Spleen (tissue), 11 donors: ENCODE measurements at regions not wholly inside any gene's neighbourhood (a gene's known extent, or its start where the extent isn't known, plus 50 kb on each side); places are given as distances from the start of the nearest gene placed in this dataset.

Source experiments
- DNase-seq: peaks from one replicate; pipeline ENCODE4 v3.0.0-alpha.2; 2020
- H3K27ac ChIP-seq, 8 donors: fragments of 200-600 bp; sonication (generic) in 7 of 8; 1 replicate in 4 of 8; 2 replicates in 4 of 8; pipeline versions ENCODE4 v1.5.0 to v1.8.0; 2016 to 2021; ENCODE audit warnings: inconsistent platforms in 4 of 8, mild to moderate bottlenecking in 4 of 8, moderate library complexity in 1 of 8
- H3K27me3 ChIP-seq, 7 donors: fragments of 200-600 bp; sonication (generic) in 6 of 7; replicated peaks in 1 of 7; 1 replicate in 4 of 7; 2 replicates in 3 of 7; pipeline versions ENCODE4 v1.5.0 to v1.8.0; 2016 to 2021; ENCODE audit warnings: inconsistent platforms in 3 of 7, mild to moderate bottlenecking in 1 of 7
- H3K36me3 ChIP-seq, 6 donors: fragments of 200-600 bp; sonication (generic) in 5 of 6; 1 replicate in 4 of 6; 2 replicates in 2 of 6; pipeline versions ENCODE4 v1.5.0 to v1.8.0; 2016 to 2021; ENCODE audit warnings: inconsistent platforms in 2 of 6
- H3K4me1 ChIP-seq, 6 donors: fragments of 200-600 bp; sonication (generic) in 5 of 6; 1 replicate in 3 of 6; 2 replicates in 3 of 6; pipeline versions ENCODE4 v1.5.0 to v1.8.0; 2016 to 2021; ENCODE audit warnings: inconsistent platforms in 3 of 6
- H3K4me3 ChIP-seq, 8 donors: fragments of 200-600 bp; sonication (generic) in 7 of 8; 1 replicate in 4 of 8; 2 replicates in 4 of 8; pipeline versions ENCODE4 v1.5.0 to v1.8.0; 2016 to 2021; ENCODE audit warnings: inconsistent platforms in 4 of 8, mild to moderate bottlenecking in 4 of 8, moderate library complexity in 2 of 8
- H3K9me3 ChIP-seq, 8 donors: fragments of 200-600 bp; sonication (generic) in 7 of 8; 1 replicate in 4 of 8; 2 replicates in 4 of 8; pipeline versions ENCODE4 v1.5.0 to v1.8.0; 2016 to 2021; ENCODE audit warnings: inconsistent platforms in 4 of 8
- POLR2A ChIP-seq, 3 donors: fragments of 450-650 bp; IDR thresholded peaks; one replicate each; pipeline ENCODE4 v1.5.1; 2017; ENCODE audit warnings: antibody characterized with exemption in 3 of 3, mild to moderate bottlenecking in 1 of 3
- POLR2AphosphoS5 ChIP-seq, 3 donors: sonication (generic); formaldehyde crosslinking; IDR thresholded peaks; one replicate each; pipeline ENCODE4 v1.5.1; 2017; ENCODE audit warnings: antibody characterized with exemption in 3 of 3
- WGBS, 5 donors: extraction: QIAGEN DNeasy Blood & Tissue Kit in 3 of 5; methylation state at CpG; one replicate each; pipeline versions ENCODE4 v1.1.5 to v1.1.7; 2013 to 2018; 5-methylcytosine and 5-hydroxymethylcytosine counted together
- intact Hi-C: fragments of 100-400 bp; cut with DNase I; formaldehyde crosslinking; loops from one replicate; pipeline ENCODE4 v1.15.0; 2023; ENCODE audit warnings: low total_unique reads
- TF ChIP-seq, protein P1 (sequence below), 11 experiments: fragments of 200-600 bp in 7 of 11; fragments of 450-650 bp in 4 of 11; sonication (generic) in 4 of 11; IDR thresholded peaks in 8 of 11; conservative IDR thresholded peaks in 3 of 11; 1 replicate in 7 of 11; 2 replicates in 4 of 11; pipeline versions ENCODE4 v1.4.0 to v1.8.0; 2016 to 2021; ENCODE audit warnings: antibody characterized with exemption in 11 of 11, inconsistent platforms in 4 of 11, mild to moderate bottlenecking in 1 of 11
- donor health status: healthy with polysubstance abuse.
- donor health status: DM: no; HTN: no; CAD: no; lungs with moderate emphysema.
- donor health status: DM: no; HTN: no; CAD: no.
- donor health status: Bipolar disorder and iron deficiency.
- donor health status: healthy.
- donor health status: DM: no; HTN: no; CAD: no.
- donor health status: DM: yes; HTN: yes; CAD: no.

DNA sequence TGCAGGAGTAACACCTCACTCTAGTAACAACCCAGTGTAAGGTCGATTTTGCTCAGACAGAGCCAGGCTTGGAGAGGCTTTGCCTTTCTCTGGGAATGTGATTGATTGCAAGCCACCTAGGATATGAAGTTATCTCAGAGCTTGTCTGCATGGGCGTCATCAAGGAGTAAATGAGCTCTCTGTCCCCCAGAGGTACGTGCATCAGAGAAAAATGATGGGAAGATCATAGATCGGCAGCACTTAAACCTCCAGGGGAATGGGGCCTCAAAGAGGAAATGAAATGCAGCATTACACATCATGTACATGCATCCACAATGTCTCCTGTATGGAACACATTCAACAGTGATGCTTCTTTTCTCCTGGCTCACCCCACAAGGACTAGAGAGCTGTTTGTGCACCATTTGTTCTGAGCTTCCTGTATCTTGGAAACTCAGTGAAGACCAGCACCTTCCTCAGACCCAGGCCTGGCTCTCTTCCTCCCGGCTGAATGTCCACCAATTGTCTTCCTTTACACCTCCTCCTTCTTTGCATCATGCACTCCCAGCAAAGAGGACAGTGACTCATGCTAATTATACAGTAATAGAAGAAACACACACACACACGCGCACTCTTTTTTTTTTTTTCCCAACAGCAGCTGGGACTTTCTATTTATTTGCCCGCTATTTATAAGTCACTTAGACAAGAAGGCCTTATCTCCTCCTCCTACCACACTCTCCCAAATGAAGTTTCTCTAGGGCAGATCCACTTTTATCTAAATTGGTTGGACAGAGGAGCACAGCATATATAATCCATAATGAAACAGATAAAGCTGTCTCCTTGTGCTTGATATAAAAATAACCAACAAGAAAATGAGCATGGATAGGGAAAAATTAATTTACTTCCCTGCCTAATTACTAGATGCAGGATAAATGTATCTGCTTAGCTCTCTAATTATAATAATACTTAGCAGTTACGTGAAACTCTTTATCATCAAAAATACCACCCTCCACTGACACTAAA is 990.7 kb downstream of the CCSER2 start:
- Histone ChIP-seq H3K4me1 (no peaks in the 10 kb centered on the region), H3K9me3 (no peaks in the 10 kb centered on the region), H3K27me3 (no peaks in the 10 kb centered on the region), H3K36me3 (no peaks in the 10 kb centered on the region), H3K4me3 (no peak overlapping the region), H3K27ac (no peak overlapping the region)
- TF ChIP-seq POLR2AphosphoS5 (IDR thresholded peaks at IDR 0.05) = no peak
- TF ChIP-seq POLR2A (IDR thresholded peaks at IDR 0.05) = no peak
- TF ChIP-seq, protein P1, sequence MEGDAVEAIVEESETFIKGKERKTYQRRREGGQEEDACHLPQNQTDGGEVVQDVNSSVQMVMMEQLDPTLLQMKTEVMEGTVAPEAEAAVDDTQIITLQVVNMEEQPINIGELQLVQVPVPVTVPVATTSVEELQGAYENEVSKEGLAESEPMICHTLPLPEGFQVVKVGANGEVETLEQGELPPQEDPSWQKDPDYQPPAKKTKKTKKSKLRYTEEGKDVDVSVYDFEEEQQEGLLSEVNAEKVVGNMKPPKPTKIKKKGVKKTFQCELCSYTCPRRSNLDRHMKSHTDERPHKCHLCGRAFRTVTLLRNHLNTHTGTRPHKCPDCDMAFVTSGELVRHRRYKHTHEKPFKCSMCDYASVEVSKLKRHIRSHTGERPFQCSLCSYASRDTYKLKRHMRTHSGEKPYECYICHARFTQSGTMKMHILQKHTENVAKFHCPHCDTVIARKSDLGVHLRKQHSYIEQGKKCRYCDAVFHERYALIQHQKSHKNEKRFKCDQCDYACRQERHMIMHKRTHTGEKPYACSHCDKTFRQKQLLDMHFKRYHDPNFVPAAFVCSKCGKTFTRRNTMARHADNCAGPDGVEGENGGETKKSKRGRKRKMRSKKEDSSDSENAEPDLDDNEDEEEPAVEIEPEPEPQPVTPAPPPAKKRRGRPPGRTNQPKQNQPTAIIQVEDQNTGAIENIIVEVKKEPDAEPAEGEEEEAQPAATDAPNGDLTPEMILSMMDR (IDR thresholded peaks at IDR 0.05 in 8 of 11, conservative IDR thresholded peaks at IDR 0.05 in 3 of 11) = no peak
- intact Hi-C loops = no loop called here
- 54 to 74% (median 64%) methylated on average over 9 of the region's 9 CpGs for WGBS, 5 donors
- no peak for DNase-seq

- intact Hi-C loops = no loop called here
- 72 to 96% (median 90%) methylated on average over 2 to 3 of the region's 3 CpGs for WGBS, 5 donors
Observed at GRCh38 chr10:85319826-85320225, 991.4 kb downstream of the CCSER2 start.

DNA sequence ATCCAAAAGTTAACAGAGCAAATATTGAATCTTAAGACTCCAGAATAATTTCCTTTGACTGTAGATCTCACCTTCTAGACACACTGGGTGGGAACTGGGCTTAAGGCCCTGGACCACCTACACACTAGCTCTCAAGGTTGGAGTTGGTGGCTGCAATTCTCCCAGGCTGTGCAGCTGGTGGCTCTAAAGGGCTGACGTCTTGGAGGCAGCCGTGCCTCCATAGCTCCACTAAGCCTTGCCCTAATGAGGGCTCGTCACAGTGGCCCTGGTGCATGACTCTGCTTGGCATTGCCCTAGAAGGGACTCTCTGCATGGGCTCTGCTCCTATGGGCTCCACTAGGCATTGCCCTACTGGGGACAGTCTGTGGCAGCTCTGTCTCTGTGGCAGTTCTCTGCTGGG is 1005.2 kb downstream of the CCSER2 start:
- H3K4me1 ChIP-seq = no peaks in the 10 kb centered on the region
- DNase-seq = no peak
- no peaks in the 10 kb centered on the region for H3K36me3 ChIP-seq
- no peak overlapping the region for H3K27ac ChIP-seq
- 83 to 90% (median 89%) methylated on average over 2 to 3 of the region's 3 CpGs for WGBS, 5 donors
- peaks cover 0 to 7% (median 0%) of the 10 kb centered on the region in 8 donors for H3K9me3 ChIP-seq
- H3K4me3 ChIP-seq = no peak overlapping the region
- no peak for TF ChIP-seq POLR2AphosphoS5 (IDR thresholded peaks at IDR 0.05)
- no peak for TF ChIP-seq POLR2A (IDR thresholded peaks at IDR 0.05)
- TF ChIP-seq, protein P1 (IDR thresholded peaks at IDR 0.05 in 8 of 11, conservative IDR thresholded peaks at IDR 0.05 in 3 of 11) = no peak
- intact Hi-C loops = no loop called here
- peaks cover 0 to 4% (median 0%) of the 10 kb centered on the region in 7 donors for H3K27me3 ChIP-seq

More at GRCh38 chr10:85319826-85320225, 991.4 kb downstream of the CCSER2 start:
- no peaks in the 10 kb centered on the region for H3K27me3 ChIP-seq
- no peak for DNase-seq
- no peak overlapping the region for H3K4me3 ChIP-seq
- no peaks in the 10 kb centered on the region for H3K4me1 ChIP-seq
- no peak overlapping the region for H3K27ac ChIP-seq
- TF ChIP-seq POLR2AphosphoS5 (IDR thresholded peaks at IDR 0.05) (no peak), POLR2A (IDR thresholded peaks at IDR 0.05) (no peak)
- TF ChIP-seq, protein P1 (IDR thresholded peaks at IDR 0.05 in 8 of 11, conservative IDR thresholded peaks at IDR 0.05 in 3 of 11) = no peak
- no peaks in the 10 kb centered on the region for H3K9me3 ChIP-seq
- H3K36me3 ChIP-seq = no peaks in the 10 kb centered on the region

DNA sequence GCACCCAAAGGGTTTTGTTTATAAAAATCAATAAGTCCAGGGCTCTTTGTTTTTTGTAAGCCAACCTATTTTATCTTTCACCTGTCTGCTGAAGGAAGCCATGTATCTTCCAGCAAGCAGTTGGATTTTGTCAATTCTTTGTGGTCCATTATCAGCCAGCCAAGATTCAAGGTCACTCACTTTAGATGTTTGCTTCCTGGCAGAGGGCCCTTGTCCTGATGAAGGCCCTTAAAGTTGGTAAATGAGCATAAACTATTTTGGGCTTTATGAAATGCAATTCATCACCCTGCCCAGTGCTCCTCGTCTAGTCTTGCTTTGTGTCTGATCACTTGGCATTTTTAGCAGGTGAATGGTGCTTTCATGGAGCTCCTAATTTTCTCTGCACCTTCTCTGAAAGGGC is 1004.2 kb downstream of the GRID1 start:
- intact Hi-C loops = no loop called here
- no peak overlapping the region for H3K4me3 ChIP-seq
- no peak overlapping the region for H3K27ac ChIP-seq
- no peak for DNase-seq
- no peaks in the 10 kb centered on the region for H3K36me3 ChIP-seq
- WGBS, 5 donors = 29 to 55% (median 52%) methylated on average over 1 of the region's 1 CpG
- H3K9me3 ChIP-seq = no peaks in the 10 kb centered on the region
- H3K27me3 ChIP-seq = no peaks in the 10 kb centered on the region
- no peaks in the 10 kb centered on the region for H3K4me1 ChIP-seq
- TF ChIP-seq, protein P1 (IDR thresholded peaks at IDR 0.05 in 8 of 11, conservative IDR thresholded peaks at IDR 0.05 in 3 of 11) = no peak
- TF ChIP-seq POLR2AphosphoS5 (IDR thresholded peaks at IDR 0.05) = no peak
- no peak for TF ChIP-seq POLR2A (IDR thresholded peaks at IDR 0.05)
